HG03521 (cell line): ENCODE measurements at regions not wholly inside any gene's neighbourhood (a gene's known extent, or its start where the extent isn't known, plus 50 kb on each side); places are given as distances from the start of the nearest gene placed in this dataset.
"Not testable (repeated sequence)": the region's sequence is repeated elsewhere in the genome, so short reads cannot be mapped to it uniquely, and the experiment has no call there.

Experiments
- ATAC-seq: cut with Tn5 transposase; IDR thresholded peaks from one replicate; pipeline ENCODE4 v1.9.1; 2021; ENCODE audit warnings: mild to moderate bottlenecking, moderate library complexity; ENCODE audit not compliant: unreplicated experiment

GRCh38 chr6:102732898-102733297 is 1339.4 kb downstream of the GRIK2 start:
- ATAC-seq = no peak

GRCh38 chr6:102722086-102722485 is 1328.6 kb downstream of the GRIK2 start:
- ATAC-seq = not testable (repeated sequence)

- no peak for ATAC-seq
These were observed 1324.4 kb downstream of the GRIK2 start for GRCh38 chr6:102717737-102718456.

GRCh38 chr6:102717252-102717651 is 1323.7 kb downstream of the GRIK2 start:
- no peak for ATAC-seq

- no peak for ATAC-seq
These were observed 1307.5 kb downstream of the GRIK2 start for GRCh38 chr6:102701019-102701418.

GRCh38 chr6:102686461-102686860 is 1293.0 kb downstream of the GRIK2 start:
- ATAC-seq = no peak

- ATAC-seq = no peak
These were observed 1286.9 kb downstream of the GRIK2 start for GRCh38 chr6:102680413-102680812.

- ATAC-seq = no peak
These were observed 1286.4 kb downstream of the GRIK2 start for GRCh38 chr6:102679865-102680264.

- no peak for ATAC-seq
These were observed 1283.7 kb downstream of the GRIK2 start for GRCh38 chr6:102677225-102677624.

- ATAC-seq = no peak
These were observed 1277.2 kb downstream of the GRIK2 start for GRCh38 chr6:102670735-102671134.

GRCh38 chr6:102662851-102663250 is 1269.3 kb downstream of the GRIK2 start:
- ATAC-seq = no peak

GRCh38 chr6:102660303-102660702 is 1266.8 kb downstream of the GRIK2 start:
- ATAC-seq = no peak

- no peak for ATAC-seq
These were observed 1262.3 kb downstream of the GRIK2 start for GRCh38 chr6:102655823-102656222.

GRCh38 chr6:102641426-102641825 is 1247.9 kb downstream of the GRIK2 start:
- no peak for ATAC-seq

- no peak for ATAC-seq
These were observed 1238.4 kb downstream of the GRIK2 start for GRCh38 chr6:102631921-102632320.

GRCh38 chr6:102623201-102623600 is 1229.7 kb downstream of the GRIK2 start:
- ATAC-seq = no peak

GRCh38 chr6:102619585-102619984 is 1226.1 kb downstream of the GRIK2 start:
- no peak for ATAC-seq

- no peak for ATAC-seq
These were observed 1189.1 kb downstream of the GRIK2 start for GRCh38 chr6:102582569-102582968.

- no peak for ATAC-seq
These were observed 1188.0 kb downstream of the GRIK2 start for GRCh38 chr6:102581378-102582124.

- ATAC-seq = no peak
These were observed 1177.9 kb downstream of the GRIK2 start for GRCh38 chr6:102571236-102571908.

- no peak for ATAC-seq
These were observed 1169.2 kb downstream of the GRIK2 start for GRCh38 chr6:102562713-102563112.

GRCh38 chr6:102553214-102553613 is 1159.7 kb downstream of the GRIK2 start:
- no peak for ATAC-seq
